GM12878 (cell line): ENCODE measurements at regions not wholly inside any gene's neighbourhood (a gene's known extent, or its start where the extent isn't known, plus 50 kb on each side); places are given as distances from the start of the nearest gene placed in this dataset.

Experiments
- ATAC-seq: fragments of 200-7000 bp; cut with Tn5 transposase; 3 replicates; pipeline ENCODE4 v1.9.1; 2020; ENCODE audit warnings: mild to moderate bottlenecking, moderate library complexity
- BruUV-seq: library from RNA; stranded (reverse); fragments of 400-500 nt; replicated peaks from 2 replicates; lab custom pipeline; 2021; lab: Mats Ljungman, UMichigan
- CTCF ChIA-PET: fragments of 300-600 bp; sonication (Branson Sonifier 250); formaldehyde crosslinking; extraction: SDS; loops from one replicate; lab custom pipeline; 2021; ENCODE audit warnings: inconsistent platforms; lab: Yijun Ruan, JAX
- POLR2A ChIA-PET: fragments of 350-600 bp; formaldehyde crosslinking; extraction: SDS; loops from one replicate; lab custom pipeline; 2021; ENCODE audit warnings: inconsistent platforms; lab: Charles Lee
- RAD21 ChIA-PET: fragments of 300-600 bp; sonication (Branson Sonifier 250); formaldehyde crosslinking; loops from one replicate; lab custom pipeline; 2023; ENCODE audit warnings: antibody characterized with exemption; ENCODE audit not compliant: unreplicated experiment; lab: Charles Lee
- SMC1A ChIA-PET: fragments of 300-600 bp; sonication (Branson Sonifier 250); formaldehyde crosslinking; loops from one replicate; lab custom pipeline; 2023; ENCODE audit not compliant: unreplicated experiment, uncharacterized antibody; lab: Charles Lee
- DNase-seq: peaks from one replicate; pipeline ENCODE4 v3.0.0-alpha.2; 2011; ENCODE audit warnings: low read depth, low spot score
- FAIRE-seq: peaks from 3 replicates; lab custom pipeline; 2011; peaks lifted over from hg19 to GRCh38; lab: Jason Lieb, UNC
- H2AFZ ChIP-seq: 2 replicates; pipeline ENCODE4 v1.6.0; 2011; ENCODE audit warnings: low read depth, low read length, control low read depth; ENCODE audit not compliant: control insufficient read depth
- H3K27ac ChIP-seq: 2 replicates; pipeline ENCODE4 v1.5.1; 2011; ENCODE audit warnings: control low read depth; ENCODE audit not compliant: control insufficient read depth, insufficient read depth
- H3K27me3 ChIP-seq, 2 experiments: replicated peaks in 1 of 2; 2 replicates each; pipeline versions ENCODE4 v1.6.0 to v1.6.1; 2011; ENCODE audit warnings: low read length in 1 of 2; ENCODE audit not compliant: control insufficient read depth in 2 of 2, insufficient read depth in 2 of 2
- H3K36me3 ChIP-seq, 2 experiments: 2 replicates each; pipeline ENCODE4 v1.5.1; 2011; ENCODE audit warnings: low read length in 1 of 2; ENCODE audit not compliant: control insufficient read depth in 2 of 2, insufficient read depth in 2 of 2
- H3K4me1 ChIP-seq: 2 replicates; pipeline ENCODE4 v1.6.1; 2011; ENCODE audit warnings: mild to moderate bottlenecking, low read length, moderate library complexity, mixed read lengths; ENCODE audit not compliant: control insufficient read depth, insufficient read depth
- H3K4me2 ChIP-seq: 2 replicates; pipeline ENCODE4 v1.6.0; 2011; ENCODE audit warnings: control low read depth; ENCODE audit not compliant: control insufficient read depth, insufficient read depth
- H3K4me3 ChIP-seq: fragments of 200-600 bp; sonication (generic); 2 replicates; pipeline ENCODE4 v1.5.1; 2016
- H3K79me2 ChIP-seq: 2 replicates; pipeline ENCODE4 v1.6.0; 2011; ENCODE audit warnings: low read length; ENCODE audit not compliant: control insufficient read depth, insufficient read depth
- H3K9ac ChIP-seq: 2 replicates; pipeline ENCODE4 v1.8.0; 2011; ENCODE audit warnings: low read length, control low read depth, mixed read lengths; ENCODE audit not compliant: control insufficient read depth, insufficient read depth
- H3K9me3 ChIP-seq: replicated peaks from 3 replicates; pipeline ENCODE4 v1.5.1; 2011; ENCODE audit warnings: mild to moderate bottlenecking, low read length; ENCODE audit not compliant: control insufficient read depth, insufficient read depth
- H4K20me1 ChIP-seq: 2 replicates; pipeline ENCODE4 v1.6.0; 2011; ENCODE audit not compliant: control insufficient read depth, insufficient read depth
- JUNB ChIP-seq: IDR thresholded peaks from 2 replicates; pipeline ENCODE4 v1.6.1; 2016; ENCODE audit warnings: antibody characterized with exemption, mild to moderate bottlenecking
- TAF1 ChIP-seq: IDR thresholded peaks from 2 replicates; pipeline ENCODE4 v1.6.1; 2011; ENCODE audit warnings: mild to moderate bottlenecking, low read depth, low read length, borderline replicate concordance
- TCF3 ChIP-seq: IDR thresholded peaks from 2 replicates; pipeline ENCODE4 v1.6.1; 2012; ENCODE audit warnings: low read depth, mild to moderate bottlenecking, low read length, borderline replicate concordance; ENCODE audit not compliant: insufficient read depth
- WGBS: methylation state at CpG from one replicate; pipeline ENCODE4 v1.1.6; 2016; ENCODE audit warnings: low lambda C conversion rate; ENCODE audit not compliant: insufficient replicate concordance, insufficient coverage; ENCODE audit errors: missing lambda C conversion rate; 5-methylcytosine and 5-hydroxymethylcytosine counted together
- in situ Hi-C: fragments of 300-500 bp; cut with MboI; formaldehyde crosslinking; loops from 9 replicates; pipeline ENCODE4 v1.14.3; 2018; ENCODE audit warnings: mixed read lengths
- intact Hi-C: fragments of 100-400 bp; cut with micrococcal nuclease; formaldehyde crosslinking; loops from one replicate; pipeline ENCODE4 v1.14.2; 2022; ENCODE audit not compliant: unreplicated experiment
- TF ChIP-seq, protein P1 (sequence below): fragments of 450-650 bp; formaldehyde crosslinking; IDR thresholded peaks from 2 replicates; pipeline ENCODE4 v1.4.0; 2022; ENCODE audit warnings: mild to moderate bottlenecking, moderate library complexity

DNA sequence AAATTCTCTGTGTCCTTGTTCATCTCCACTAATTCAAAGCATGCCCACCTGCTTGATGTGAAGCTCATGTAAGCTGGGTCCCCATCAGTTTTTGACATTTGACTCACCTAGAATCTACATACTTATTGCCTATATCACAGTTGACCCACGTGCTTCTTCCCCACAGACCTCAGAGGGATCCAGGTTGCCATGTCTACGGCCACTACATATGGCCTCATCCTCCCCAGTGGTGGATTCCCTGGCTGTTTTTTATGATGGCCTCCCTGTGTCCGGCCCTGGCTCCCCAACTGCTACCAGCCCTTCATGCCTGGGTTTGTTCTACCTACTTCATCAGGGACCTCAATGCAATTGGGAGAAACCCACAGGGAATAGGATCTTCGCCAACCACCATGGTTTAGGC, 187.4 kb upstream of the GDF10 start:
- ATAC-seq (no peak), FAIRE-seq (no peak), DNase-seq (no peak)
- Histone ChIP-seq H3K4me2 (no peak overlapping the region), H2AFZ (no peak overlapping the region), H3K4me1 (no peaks in the 10 kb centered on the region), H3K79me2 (no peaks in the 10 kb centered on the region), H3K9me3 (no peaks in the 10 kb centered on the region), H3K27ac (no peak overlapping the region), H3K36me3 (no peaks in the 10 kb centered on the region), H3K4me3 (no peak overlapping the region), H4K20me1 (no peaks in the 10 kb centered on the region), H3K9ac (no peak overlapping the region), H3K27me3 (no peaks in the 10 kb centered on the region; a peak in 2 of 4 replicates)
- in situ Hi-C loops (no loop called here), intact Hi-C loops (loop anchor here (10.0 kb wide), 1 partner anchor 62 kb away; no protein-coding TSS in a partner anchor)
- TF ChIP-seq JUNB: no peak
- no peak for TF ChIP-seq TAF1
- TF ChIP-seq, protein P1, sequence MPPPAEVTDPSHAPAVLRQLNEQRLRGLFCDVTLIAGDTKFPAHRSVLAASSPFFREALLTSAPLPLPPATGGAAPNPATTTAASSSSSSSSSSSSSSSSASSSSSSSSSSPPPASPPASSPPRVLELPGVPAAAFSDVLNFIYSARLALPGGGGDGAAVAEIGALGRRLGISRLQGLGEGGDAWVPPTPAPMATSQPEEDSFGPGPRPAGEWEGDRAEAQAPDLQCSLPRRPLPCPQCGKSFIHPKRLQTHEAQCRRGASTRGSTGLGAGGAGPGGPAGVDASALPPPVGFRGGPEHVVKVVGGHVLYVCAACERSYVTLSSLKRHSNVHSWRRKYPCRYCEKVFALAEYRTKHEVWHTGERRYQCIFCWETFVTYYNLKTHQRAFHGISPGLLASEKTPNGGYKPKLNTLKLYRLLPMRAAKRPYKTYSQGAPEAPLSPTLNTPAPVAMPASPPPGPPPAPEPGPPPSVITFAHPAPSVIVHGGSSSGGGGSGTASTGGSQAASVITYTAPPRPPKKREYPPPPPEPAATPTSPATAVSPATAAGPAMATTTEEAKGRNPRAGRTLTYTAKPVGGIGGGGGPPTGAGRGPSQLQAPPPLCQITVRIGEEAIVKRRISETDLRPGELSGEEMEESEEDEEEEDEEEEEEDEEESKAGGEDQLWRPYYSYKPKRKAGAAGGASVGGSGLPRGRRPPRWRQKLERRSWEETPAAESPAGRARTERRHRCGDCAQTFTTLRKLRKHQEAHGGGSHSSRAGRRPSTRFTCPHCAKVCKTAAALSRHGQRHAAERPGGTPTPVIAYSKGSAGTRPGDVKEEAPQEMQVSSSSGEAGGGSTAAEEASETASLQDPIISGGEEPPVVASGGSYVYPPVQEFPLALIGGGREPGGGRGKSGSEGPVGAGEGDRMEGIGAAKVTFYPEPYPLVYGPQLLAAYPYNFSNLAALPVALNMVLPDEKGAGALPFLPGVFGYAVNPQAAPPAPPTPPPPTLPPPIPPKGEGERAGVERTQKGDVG (CRISPR knock-in tag): no peak
- TF ChIP-seq TCF3: no peak
- ChIA-PET SMC1A (no interaction called here), RAD21 (no interaction called here), POLR2A (no interaction called here), CTCF (no interaction called here)
- 13% methylated on average over 4 of the region's 4 CpGs for WGBS
- BruUV-seq: no TSS peak
